ENCODE measurements at regions not wholly inside any gene's neighbourhood (a gene's known extent, or its start where the extent isn't known, plus 50 kb on each side); places are given as distances from the start of the nearest gene placed in this dataset.

- TF ChIP-seq, protein P1, sequence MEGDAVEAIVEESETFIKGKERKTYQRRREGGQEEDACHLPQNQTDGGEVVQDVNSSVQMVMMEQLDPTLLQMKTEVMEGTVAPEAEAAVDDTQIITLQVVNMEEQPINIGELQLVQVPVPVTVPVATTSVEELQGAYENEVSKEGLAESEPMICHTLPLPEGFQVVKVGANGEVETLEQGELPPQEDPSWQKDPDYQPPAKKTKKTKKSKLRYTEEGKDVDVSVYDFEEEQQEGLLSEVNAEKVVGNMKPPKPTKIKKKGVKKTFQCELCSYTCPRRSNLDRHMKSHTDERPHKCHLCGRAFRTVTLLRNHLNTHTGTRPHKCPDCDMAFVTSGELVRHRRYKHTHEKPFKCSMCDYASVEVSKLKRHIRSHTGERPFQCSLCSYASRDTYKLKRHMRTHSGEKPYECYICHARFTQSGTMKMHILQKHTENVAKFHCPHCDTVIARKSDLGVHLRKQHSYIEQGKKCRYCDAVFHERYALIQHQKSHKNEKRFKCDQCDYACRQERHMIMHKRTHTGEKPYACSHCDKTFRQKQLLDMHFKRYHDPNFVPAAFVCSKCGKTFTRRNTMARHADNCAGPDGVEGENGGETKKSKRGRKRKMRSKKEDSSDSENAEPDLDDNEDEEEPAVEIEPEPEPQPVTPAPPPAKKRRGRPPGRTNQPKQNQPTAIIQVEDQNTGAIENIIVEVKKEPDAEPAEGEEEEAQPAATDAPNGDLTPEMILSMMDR (IDR thresholded peaks at IDR 0.05), result no peak
- TF ChIP-seq POLR2A (IDR thresholded peaks at IDR 0.05), result no peak
Measured at GRCh38 chr2:190794790-190795189, 85.8 kb upstream of the GLS start.
